Left cardiac atrium (tissue), 4 donors: ENCODE measurements at regions not wholly inside any gene's neighbourhood (a gene's known extent, or its start where the extent isn't known, plus 50 kb on each side); places are given as distances from the start of the nearest gene placed in this dataset.

Source experiments
- ATAC-seq, 2 donors: fragments of 200-7000 bp; cut with Tn5 transposase; one replicate each; pipeline ENCODE4 v1.9.1; 2020; ENCODE audit warnings: mild to moderate bottlenecking in 2 of 2, moderate library complexity in 2 of 2
- DNase-seq: peaks from one replicate; pipeline ENCODE4 v3.0.0-alpha.2; 2020
- intact Hi-C, 2 donors: fragments of 100-400 bp; cut with DNase I; formaldehyde crosslinking; loops; one replicate each; pipeline versions ENCODE4 v1.14.1 to v1.15.1; 2022 to 2023
- donor health status: DM: no; HTN: yes; CAD: no.
- donor health status: DM: no; HTN: yes; CAD: no; lungs with severe emphysema.
- donor health status: DM: yes; HTN: yes; CAD: no.
- donor health status: Dilated cardiomyopathy.

DNA sequence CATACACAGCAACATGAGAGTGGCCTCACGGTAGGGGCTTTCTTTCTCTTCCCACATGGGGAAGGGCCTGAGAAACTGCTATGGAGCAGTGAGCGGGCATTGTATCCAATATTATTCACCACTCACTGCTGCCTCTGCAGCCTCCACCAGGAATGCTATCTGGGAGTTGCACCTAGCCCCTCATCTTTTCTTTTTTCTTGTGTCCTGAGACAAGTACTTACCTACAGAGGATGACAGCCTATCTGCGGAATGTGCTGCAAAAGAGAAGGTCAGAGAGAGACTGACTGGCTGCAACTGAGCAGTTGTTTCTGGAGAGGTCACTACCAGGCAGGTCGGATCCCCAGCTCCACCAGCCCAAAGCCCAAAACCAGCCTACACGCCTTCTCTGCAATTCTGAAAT, 52.1 kb upstream of the HTATIP2 start:
- no peak for ATAC-seq
- no peak for DNase-seq
- intact Hi-C loops = no loop called here

GRCh38 chr11:20310596-20311394, 52.7 kb upstream of the HTATIP2 start:
- intact Hi-C loops = no loop called here
- DNase-seq = no peak
- ATAC-seq = no peak

GRCh38 chr11:20310137-20310536, 53.4 kb upstream of the HTATIP2 start:
- ATAC-seq (no peak), DNase-seq (no peak)
- intact Hi-C loops = no loop called here

- DNase-seq (no peak), ATAC-seq (no peak)
- intact Hi-C loops = no loop called here
These were observed 54.1 kb upstream of the HTATIP2 start for GRCh38 chr11:20309231-20310025.

DNA sequence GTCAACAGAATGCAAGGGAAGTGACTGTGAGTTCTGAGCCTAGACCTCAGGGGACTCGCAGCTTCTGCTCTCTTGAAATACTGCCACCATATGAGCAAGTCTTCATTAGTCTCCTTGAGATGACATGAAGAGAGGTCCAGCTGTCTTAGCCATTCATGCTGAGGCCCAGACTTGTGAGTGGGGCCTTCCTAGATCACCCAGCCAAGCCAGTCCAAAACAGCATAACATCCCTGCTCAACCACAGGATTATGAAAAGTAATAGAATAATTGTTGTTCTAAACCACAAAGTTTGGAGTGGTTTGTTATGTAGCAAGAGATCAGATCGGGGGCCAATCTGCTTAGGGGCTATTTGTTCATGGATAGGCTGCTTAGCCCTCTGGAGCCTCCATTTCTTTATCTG, 54.9 kb upstream of the HTATIP2 start:
- intact Hi-C loops = no loop called here
- no peak for ATAC-seq

DNA sequence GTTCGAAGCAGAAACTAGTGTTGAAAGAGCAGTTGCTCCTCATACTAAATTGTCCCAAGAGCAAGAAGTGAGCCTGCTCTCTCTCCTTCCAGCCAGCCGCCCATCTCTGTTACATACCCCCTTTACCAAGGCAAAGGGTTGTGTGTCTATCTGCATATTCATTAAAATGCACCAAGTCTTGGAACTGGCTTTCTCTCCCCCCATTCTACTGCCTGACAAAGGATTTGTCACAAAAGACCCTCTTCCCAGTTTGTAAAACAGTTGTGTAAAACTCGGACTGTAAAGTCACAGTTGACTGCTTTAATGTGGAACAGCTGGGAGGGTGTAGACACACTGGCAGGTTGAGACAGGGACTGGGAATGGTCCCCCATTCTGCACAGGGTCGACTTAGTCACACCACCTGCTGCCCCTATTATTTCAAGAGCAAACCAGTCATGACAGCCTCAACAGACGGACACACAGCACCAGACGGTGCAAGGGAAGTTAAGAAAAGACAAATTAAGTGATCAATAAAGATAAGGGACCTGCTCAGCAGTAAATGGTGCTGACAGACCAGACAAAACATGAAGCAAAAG, 60.0 kb upstream of the HTATIP2 start:
- no peak for ATAC-seq
- intact Hi-C loops = no loop called here
- DNase-seq = no peak

More for the DNA sequence above, 54.9 kb upstream of the HTATIP2 start:
- no peak for DNase-seq

- DNase-seq (no peak), ATAC-seq (no peak)
- intact Hi-C loops = no loop called here
These were observed 69.5 kb upstream of the HTATIP2 start for GRCh38 chr11:20293992-20294391.

DNA sequence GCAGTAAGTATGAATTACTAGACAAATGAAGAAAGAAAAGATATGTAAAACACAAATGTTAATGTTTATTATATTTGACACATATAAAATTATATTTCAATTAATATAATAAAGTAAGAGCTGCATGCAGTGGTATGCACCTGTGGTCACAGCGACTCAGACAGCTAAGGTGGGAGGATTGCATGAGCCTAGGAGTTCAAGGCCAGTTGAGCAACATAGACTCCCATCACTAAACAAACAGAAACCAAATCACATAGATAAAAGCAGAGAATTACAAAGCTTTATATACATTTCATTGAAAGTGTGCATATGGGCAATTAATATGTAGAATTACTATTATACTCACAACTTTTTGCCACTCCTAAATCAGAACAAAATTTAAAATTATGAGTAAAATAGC, 70.0 kb upstream of the HTATIP2 start:
- DNase-seq = no peak
- intact Hi-C loops = no loop called here
- ATAC-seq = no peak

- DNase-seq = no peak
- ATAC-seq = no peak
- intact Hi-C loops = no loop called here
These were observed 73.8 kb upstream of the HTATIP2 start for GRCh38 chr11:20289732-20290131.

- intact Hi-C loops = no loop called here
- ATAC-seq = no peak
- no peak for DNase-seq
These were observed 80.0 kb upstream of the HTATIP2 start for GRCh38 chr11:20283475-20283874.

DNA sequence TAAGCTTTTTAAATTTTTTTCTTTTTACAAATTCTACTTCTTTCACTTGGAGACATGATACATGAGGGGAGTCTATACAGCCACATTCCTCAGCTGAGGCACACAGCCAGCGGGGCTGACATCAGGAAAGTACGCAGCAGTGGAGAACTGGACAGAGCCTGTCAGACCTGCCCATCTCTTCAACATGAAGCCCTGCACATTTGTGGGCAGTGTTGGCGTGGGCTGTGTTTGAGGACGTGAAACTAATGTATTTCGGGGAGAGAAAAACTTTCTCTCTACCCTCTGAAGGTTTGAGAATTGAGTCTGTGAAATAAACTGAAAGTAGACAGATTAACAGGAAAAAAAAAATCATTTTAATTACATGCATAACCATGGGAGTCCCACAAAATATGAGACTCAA, 84.8 kb upstream of the HTATIP2 start:
- ATAC-seq = peak in 1 of 2 donors; percentile 47
- no peak for DNase-seq
- intact Hi-C loops = no loop called here

DNA sequence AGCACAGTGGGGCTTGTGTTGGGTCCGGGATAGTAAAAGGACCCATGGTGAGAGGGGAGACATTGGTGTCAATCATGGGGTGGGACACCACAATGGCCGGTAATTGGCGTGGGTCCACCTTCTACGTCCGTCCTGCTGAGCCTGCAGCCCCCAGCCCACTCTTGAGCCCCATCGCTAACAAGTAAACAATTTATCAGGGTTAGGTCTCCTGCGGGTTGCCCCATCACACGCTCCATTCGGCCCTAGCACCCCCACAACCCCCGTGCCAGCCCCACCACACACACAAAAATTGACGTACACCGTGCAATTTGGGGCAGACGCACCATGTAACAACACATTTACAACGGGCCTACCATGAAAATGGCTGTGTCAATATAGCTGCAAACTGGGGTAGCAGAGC, 86.5 kb upstream of the HTATIP2 start:
- intact Hi-C loops = no loop called here
- no peak for DNase-seq
- ATAC-seq = no peak

- ATAC-seq (no peak), DNase-seq (no peak)
- intact Hi-C loops = no loop called here
These were observed 87.2 kb upstream of the HTATIP2 start for GRCh38 chr11:20275987-20276965.

GRCh38 chr11:20274031-20274430, 89.5 kb upstream of the HTATIP2 start:
- no peak for ATAC-seq
- intact Hi-C loops = no loop called here
- no peak for DNase-seq

GRCh38 chr11:20261526-20261925, 101.3 kb upstream of the DBX1 start:
- DNase-seq (no peak), ATAC-seq (no peak)
- intact Hi-C loops = no loop called here

- ATAC-seq (no peak), DNase-seq (no peak)
- intact Hi-C loops = no loop called here
These were observed 100.0 kb upstream of the DBX1 start for GRCh38 chr11:20260307-20260706.

GRCh38 chr11:20259506-20259905, 99.2 kb upstream of the DBX1 start:
- intact Hi-C loops = no loop called here
- ATAC-seq (no peak), DNase-seq (no peak)

GRCh38 chr11:20258376-20258895, 98.2 kb upstream of the DBX1 start:
- DNase-seq = no peak
- intact Hi-C loops = no loop called here
- no peak for ATAC-seq

- intact Hi-C loops = no loop called here
- ATAC-seq (no peak), DNase-seq (no peak)
These were observed 96.7 kb upstream of the DBX1 start for GRCh38 chr11:20256925-20257324.
